GM21576 (cell line): ENCODE measurements at regions not wholly inside any gene's neighbourhood (a gene's known extent, or its start where the extent isn't known, plus 50 kb on each side); places are given as distances from the start of the nearest gene placed in this dataset.

Experiments used
- ATAC-seq: cut with Tn5 transposase; IDR thresholded peaks from one replicate; pipeline ENCODE4 v1.9.1; 2021; ENCODE audit warnings: mild to moderate bottlenecking, moderate library complexity; ENCODE audit not compliant: unreplicated experiment

GRCh38 chr11:100635194-100635593, 51.9 kb upstream of the ARHGAP42 start:
- ATAC-seq, result no peak

- ATAC-seq, result no peak
Observed at GRCh38 chr11:100636536-100636935, 50.6 kb upstream of the ARHGAP42 start.
